Gastrocnemius medialis (tissue), 4 donors: ENCODE measurements at regions not wholly inside any gene's neighbourhood (a gene's known extent, or its start where the extent isn't known, plus 50 kb on each side); places are given as distances from the start of the nearest gene placed in this dataset.

Source experiments
- ATAC-seq, 2 donors: fragments of 150-250 bp; one replicate each; pipeline ENCODE4 v1.9.1; 2016
- DNase-seq, 2 donors: peaks; one replicate each; pipeline ENCODE4 v3.0.0-alpha.2; 2019
- H3K27ac ChIP-seq, 4 donors: fragments of 200-600 bp; sonication (generic); 1 replicate in 1 of 4; 2 replicates in 3 of 4; pipeline ENCODE4 v1.5.1; 2016 to 2018; ENCODE audit warnings: mild to moderate bottlenecking in 2 of 4, moderate library complexity in 1 of 4
- H3K27me3 ChIP-seq, 3 donors: fragments of 200-600 bp; sonication (generic) in 2 of 3; 1 replicate in 1 of 3; 2 replicates in 2 of 3; pipeline versions ENCODE4 v1.5.1 to v1.6.0; 2016 to 2019; ENCODE audit warnings: mild to moderate bottlenecking in 1 of 3, moderate library complexity in 1 of 3
- H3K36me3 ChIP-seq, 2 donors: fragments of 200-600 bp; sonication (generic) in 1 of 2; one replicate each; pipeline ENCODE4 v1.5.1; 2017 to 2018
- H3K4me1 ChIP-seq, 2 donors: fragments of 200-600 bp; sonication (generic) in 1 of 2; one replicate each; pipeline ENCODE4 v1.5.1; 2016 to 2017; ENCODE audit warnings: mild to moderate bottlenecking in 2 of 2
- H3K4me3 ChIP-seq, 4 donors: fragments of 200-600 bp; sonication (generic) in 3 of 4; 1 replicate in 1 of 4; 2 replicates in 3 of 4; pipeline ENCODE4 v1.5.1; 2016 to 2019; ENCODE audit warnings: mild to moderate bottlenecking in 2 of 4
- H3K9me3 ChIP-seq, 3 donors: fragments of 200-600 bp; sonication (generic) in 2 of 3; 1 replicate in 1 of 3; 2 replicates in 2 of 3; pipeline ENCODE4 v1.5.1; 2016 to 2019
- CTCF ChIP-seq, 5 experiments: fragments of 450-650 bp in 3 of 5; fragments of 200-600 bp in 2 of 5; sonication (generic) in 2 of 5; IDR thresholded peaks in 4 of 5; conservative IDR thresholded peaks in 1 of 5; 1 replicate in 4 of 5; 2 replicates in 1 of 5; pipeline ENCODE4 v1.5.1; 2016 to 2019; ENCODE audit warnings: antibody characterized with exemption in 5 of 5, mild to moderate bottlenecking in 3 of 5, moderate library complexity in 3 of 5
- POLR2A ChIP-seq, 2 donors: fragments of 450-650 bp; IDR thresholded peaks; one replicate each; pipeline ENCODE4 v1.6.1; 2017; ENCODE audit warnings: antibody characterized with exemption in 2 of 2, mild to moderate bottlenecking in 2 of 2, moderate library complexity in 2 of 2
- in situ Hi-C, 4 donors: fragments of 200-750 bp; cut with MboI; loops; one replicate each; pipeline versions ENCODE4 v1.15.0 to v1.8.0; 2017; ENCODE audit warnings: low sequenced_read_pairs in 4 of 4
- intact Hi-C: fragments of 100-400 bp; cut with DNase I; formaldehyde crosslinking; loops from one replicate; pipeline ENCODE4 v1.15.1; 2023; ENCODE audit warnings: low total_unique reads

DNA sequence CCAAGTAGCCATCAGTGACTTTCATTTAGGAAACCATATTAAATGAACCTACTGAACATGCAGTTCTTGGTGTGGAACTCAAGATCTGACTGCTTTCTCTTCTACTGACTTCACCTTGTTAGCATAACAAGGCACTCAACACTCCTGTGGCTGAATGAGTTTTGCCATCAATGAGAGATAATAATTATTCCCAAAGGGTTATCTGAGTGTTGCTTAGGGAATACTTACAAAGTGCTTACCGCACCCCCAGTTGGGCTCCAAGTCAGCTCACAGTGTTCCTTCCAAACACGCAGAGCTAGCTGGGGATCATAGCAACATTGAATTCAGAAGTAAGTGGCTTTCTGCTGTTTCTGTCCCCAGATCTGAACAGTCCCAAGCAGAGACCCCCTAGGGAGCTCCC lies 182.9 kb downstream of the SREK1 start:
- in situ Hi-C loops = no loop called here
- Histone ChIP-seq H3K27ac (no peak overlapping the region), H3K27me3 (no peaks in the 10 kb centered on the region), H3K9me3 (no peaks in the 10 kb centered on the region), H3K4me3 (no peak overlapping the region), H3K36me3 (no peaks in the 10 kb centered on the region), H3K4me1 (no peaks in the 10 kb centered on the region)
- intact Hi-C loops = no loop called here
- ATAC-seq (no peak), DNase-seq (no peak)
- TF ChIP-seq CTCF (IDR thresholded peaks at IDR 0.05 in 4 of 5, conservative IDR thresholded peaks at IDR 0.05 in 1 of 5) (no peak), POLR2A (IDR thresholded peaks at IDR 0.05) (no peak)

DNA sequence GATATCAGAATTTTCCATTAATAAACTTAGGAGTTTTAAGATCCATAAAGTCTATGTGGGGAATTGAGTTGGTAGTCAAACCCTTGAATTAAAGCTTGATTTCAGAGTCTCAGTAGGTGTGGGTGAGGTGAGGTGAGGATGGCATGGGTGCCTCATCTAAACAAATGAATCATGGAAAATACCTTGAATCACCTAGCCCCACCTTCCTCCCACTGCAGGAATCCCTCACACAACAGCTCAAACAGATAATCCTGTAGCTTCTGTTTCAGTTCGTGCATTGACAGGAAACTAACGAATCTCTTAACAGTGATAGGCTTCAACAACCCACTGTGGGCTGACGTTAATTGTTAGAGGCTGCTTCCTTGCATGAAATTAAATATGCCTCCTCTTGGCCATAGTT lies 185.0 kb downstream of the SREK1 start:
- H3K9me3 ChIP-seq = no peaks in the 10 kb centered on the region
- ATAC-seq (no peak), DNase-seq (no peak)
- intact Hi-C loops (no loop called here), in situ Hi-C loops (no loop called here)
- H3K27ac ChIP-seq = no peak overlapping the region
- TF ChIP-seq POLR2A (IDR thresholded peaks at IDR 0.05) (no peak), CTCF (IDR thresholded peaks at IDR 0.05 in 4 of 5, conservative IDR thresholded peaks at IDR 0.05 in 1 of 5) (no peak)
- H3K27me3 ChIP-seq = no peaks in the 10 kb centered on the region
- no peaks in the 10 kb centered on the region for H3K36me3 ChIP-seq
- H3K4me1 ChIP-seq = no peaks in the 10 kb centered on the region
- no peak overlapping the region for H3K4me3 ChIP-seq

DNA sequence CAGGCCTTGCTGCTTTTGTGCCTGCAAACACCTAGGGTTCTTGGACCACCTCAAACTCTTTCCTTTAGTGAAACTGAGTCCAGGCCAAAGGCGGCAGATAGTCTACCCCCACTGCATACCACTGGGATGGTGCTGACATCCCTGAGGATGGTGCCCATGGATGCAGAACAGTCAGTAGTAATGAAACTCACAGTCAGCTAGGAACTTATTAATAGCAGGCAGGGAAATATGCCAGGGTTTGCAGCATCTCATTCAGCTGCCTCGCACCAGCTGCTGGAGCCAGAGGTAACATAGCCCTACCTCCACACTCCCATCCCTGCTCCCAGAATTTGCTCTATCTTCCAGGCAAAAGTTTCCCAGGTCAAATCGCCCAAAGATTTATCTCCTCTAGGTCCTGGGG lies 189.1 kb downstream of the SREK1 start:
- H3K36me3 ChIP-seq = no peaks in the 10 kb centered on the region
- no peak for ATAC-seq
- no peak overlapping the region for H3K27ac ChIP-seq
- in situ Hi-C loops (no loop called here), intact Hi-C loops (no loop called here)
- no peak overlapping the region for H3K4me3 ChIP-seq
- TF ChIP-seq CTCF (IDR thresholded peaks at IDR 0.05 in 4 of 5, conservative IDR thresholded peaks at IDR 0.05 in 1 of 5) (no peak), POLR2A (IDR thresholded peaks at IDR 0.05) (no peak)
- no peaks in the 10 kb centered on the region for H3K27me3 ChIP-seq
- H3K4me1 ChIP-seq = no peaks in the 10 kb centered on the region
- DNase-seq = no peak
- no peaks in the 10 kb centered on the region for H3K9me3 ChIP-seq

- intact Hi-C loops = no loop called here
- Histone ChIP-seq H3K27me3 (no peaks in the 10 kb centered on the region), H3K27ac (no peak overlapping the region), H3K9me3 (no peaks in the 10 kb centered on the region), H3K4me3 (no peak overlapping the region), H3K4me1 (no peaks in the 10 kb centered on the region), H3K36me3 (no peaks in the 10 kb centered on the region)
- DNase-seq (no peak), ATAC-seq (no peak)
- no peak for TF ChIP-seq CTCF (IDR thresholded peaks at IDR 0.05 in 4 of 5, conservative IDR thresholded peaks at IDR 0.05 in 1 of 5)
- no peak for TF ChIP-seq POLR2A (IDR thresholded peaks at IDR 0.05)
- in situ Hi-C loops = no loop called here
These were observed 193.6 kb downstream of the SREK1 start for GRCh38 chr5:66337626-66338226.

DNA sequence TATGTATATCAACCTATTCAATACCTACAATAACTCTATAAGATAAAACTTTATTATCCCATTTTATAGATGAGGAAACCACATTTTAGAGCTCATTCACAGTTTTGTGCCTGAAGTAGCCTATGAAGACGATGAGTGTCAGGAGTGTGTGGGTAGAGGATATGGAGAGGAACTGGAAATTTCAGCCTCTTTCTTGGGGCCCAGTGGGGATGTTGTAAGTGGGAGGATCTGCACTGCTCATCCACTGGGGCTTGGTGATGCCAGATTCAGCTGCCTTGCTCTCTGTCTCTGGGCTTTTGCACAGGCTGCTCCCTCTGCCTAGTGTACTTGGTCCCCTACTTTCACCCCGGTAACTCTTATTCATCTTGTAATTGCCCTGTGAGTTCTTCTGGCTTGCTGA lies 194.7 kb downstream of the SREK1 start:
- no peak overlapping the region for H3K4me3 ChIP-seq
- DNase-seq = no peak
- TF ChIP-seq POLR2A (IDR thresholded peaks at IDR 0.05) (no peak), CTCF (IDR thresholded peaks at IDR 0.05 in 4 of 5, conservative IDR thresholded peaks at IDR 0.05 in 1 of 5) (no peak)
- intact Hi-C loops = no loop called here
- H3K27me3 ChIP-seq = no peaks in the 10 kb centered on the region
- no peaks in the 10 kb centered on the region for H3K4me1 ChIP-seq
- H3K36me3 ChIP-seq = no peaks in the 10 kb centered on the region
- no peak for ATAC-seq
- H3K27ac ChIP-seq = no peak overlapping the region
- H3K9me3 ChIP-seq = no peaks in the 10 kb centered on the region
- in situ Hi-C loops = no loop called here
